Suppressor macrophage treated with lipopolysaccharide for 4 hours (primary cell): ENCODE measurements at regions not wholly inside any gene's neighbourhood (a gene's known extent, or its start where the extent isn't known, plus 50 kb on each side); places are given as distances from the start of the nearest gene placed in this dataset.
"Not testable (repeated sequence)": the region's sequence is repeated elsewhere in the genome, so short reads cannot be mapped to it uniquely, and the experiment has no call there.

Experiments
- DNase-seq: peaks from one replicate; pipeline ENCODE4 v3.0.0-alpha.2; 2020

- no peak for DNase-seq
Observed at GRCh38 chr6:167230288-167230687, 60.8 kb upstream of the UNC93A start.

GRCh38 chr6:167232356-167232755, 58.8 kb upstream of the UNC93A start:
- no peak for DNase-seq

GRCh38 chr6:167233490-167233889, 57.6 kb upstream of the UNC93A start:
- DNase-seq, result no peak

- not testable (repeated sequence) for DNase-seq
Observed at GRCh38 chr6:167234576-167234975, 56.5 kb upstream of the UNC93A start.

GRCh38 chr6:167235005-167235404, 56.1 kb upstream of the UNC93A start:
- no peak for DNase-seq

GRCh38 chr6:167235421-167236238, 55.5 kb upstream of the UNC93A start:
- no peak for DNase-seq

- DNase-seq, result no peak
Observed at GRCh38 chr6:167236239-167236571, 54.9 kb upstream of the UNC93A start.

- no peak for DNase-seq
Observed at GRCh38 chr6:167237438-167238145, 53.5 kb upstream of the UNC93A start.

- DNase-seq, result no peak
Observed at GRCh38 chr6:167238146-167238693, 52.9 kb upstream of the UNC93A start.

GRCh38 chr6:167238694-167239467, 52.2 kb upstream of the UNC93A start:
- DNase-seq, result no peak

- DNase-seq, result not testable (repeated sequence)
Observed at GRCh38 chr6:167239470-167239869, 51.6 kb upstream of the UNC93A start.

- DNase-seq, result no peak
Observed at GRCh38 chr6:167240034-167240541, 51.0 kb upstream of the UNC93A start.
